ENCODE measurements at regions not wholly inside any gene's neighbourhood (a gene's known extent, or its start where the extent isn't known, plus 50 kb on each side); places are given as distances from the start of the nearest gene placed in this dataset.

DNA sequence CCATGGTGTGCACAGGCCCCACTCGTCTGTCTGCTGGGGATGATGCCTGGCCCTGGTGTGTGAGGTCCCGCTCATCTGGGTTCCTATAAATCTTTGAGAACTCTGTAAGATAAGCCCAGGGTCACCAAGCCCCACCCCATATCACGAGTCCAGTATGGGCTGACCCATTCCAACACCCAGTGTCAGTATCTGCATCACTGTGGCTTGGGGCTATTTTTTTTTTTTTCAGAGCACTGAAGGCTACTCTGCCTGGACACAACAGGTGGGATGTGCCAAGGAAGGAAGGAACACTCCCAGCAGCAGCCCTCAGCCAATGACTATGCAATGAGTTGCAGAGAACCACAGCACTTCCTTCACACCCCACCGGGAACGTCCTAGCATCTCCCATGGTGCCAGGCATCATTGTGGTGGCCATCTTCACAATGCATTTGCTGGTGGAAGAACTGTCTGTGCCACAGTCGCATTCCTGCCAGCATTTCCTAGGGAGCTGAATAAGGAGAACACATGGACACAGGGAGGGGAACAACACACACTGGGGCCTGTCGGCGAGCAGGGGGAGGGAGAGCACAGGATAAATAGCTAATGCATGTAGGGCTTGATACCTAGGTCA, 83.1 kb upstream of the TSHZ3 start:
- no peaks in the 10 kb centered on the region for H3K27me3 ChIP-seq
- no peak overlapping the region for H3K27ac ChIP-seq
- TF ChIP-seq, protein P1, sequence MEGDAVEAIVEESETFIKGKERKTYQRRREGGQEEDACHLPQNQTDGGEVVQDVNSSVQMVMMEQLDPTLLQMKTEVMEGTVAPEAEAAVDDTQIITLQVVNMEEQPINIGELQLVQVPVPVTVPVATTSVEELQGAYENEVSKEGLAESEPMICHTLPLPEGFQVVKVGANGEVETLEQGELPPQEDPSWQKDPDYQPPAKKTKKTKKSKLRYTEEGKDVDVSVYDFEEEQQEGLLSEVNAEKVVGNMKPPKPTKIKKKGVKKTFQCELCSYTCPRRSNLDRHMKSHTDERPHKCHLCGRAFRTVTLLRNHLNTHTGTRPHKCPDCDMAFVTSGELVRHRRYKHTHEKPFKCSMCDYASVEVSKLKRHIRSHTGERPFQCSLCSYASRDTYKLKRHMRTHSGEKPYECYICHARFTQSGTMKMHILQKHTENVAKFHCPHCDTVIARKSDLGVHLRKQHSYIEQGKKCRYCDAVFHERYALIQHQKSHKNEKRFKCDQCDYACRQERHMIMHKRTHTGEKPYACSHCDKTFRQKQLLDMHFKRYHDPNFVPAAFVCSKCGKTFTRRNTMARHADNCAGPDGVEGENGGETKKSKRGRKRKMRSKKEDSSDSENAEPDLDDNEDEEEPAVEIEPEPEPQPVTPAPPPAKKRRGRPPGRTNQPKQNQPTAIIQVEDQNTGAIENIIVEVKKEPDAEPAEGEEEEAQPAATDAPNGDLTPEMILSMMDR (IDR thresholded peaks at IDR 0.05): no peak
- no peaks in the 10 kb centered on the region for H3K36me3 ChIP-seq
- no peak overlapping the region for H3K4me3 ChIP-seq (ENCODE audit: low read depth in 1 of 2, low read length in 1 of 2)
- no peaks in the 10 kb centered on the region for H3K4me1 ChIP-seq (ENCODE audit: control insufficient read depth in 1 of 2, insufficient read depth in 1 of 2, low read depth in 1 of 2, low read length in 1 of 2)
- no peaks in the 10 kb centered on the region for H3K9me3 ChIP-seq

DNA sequence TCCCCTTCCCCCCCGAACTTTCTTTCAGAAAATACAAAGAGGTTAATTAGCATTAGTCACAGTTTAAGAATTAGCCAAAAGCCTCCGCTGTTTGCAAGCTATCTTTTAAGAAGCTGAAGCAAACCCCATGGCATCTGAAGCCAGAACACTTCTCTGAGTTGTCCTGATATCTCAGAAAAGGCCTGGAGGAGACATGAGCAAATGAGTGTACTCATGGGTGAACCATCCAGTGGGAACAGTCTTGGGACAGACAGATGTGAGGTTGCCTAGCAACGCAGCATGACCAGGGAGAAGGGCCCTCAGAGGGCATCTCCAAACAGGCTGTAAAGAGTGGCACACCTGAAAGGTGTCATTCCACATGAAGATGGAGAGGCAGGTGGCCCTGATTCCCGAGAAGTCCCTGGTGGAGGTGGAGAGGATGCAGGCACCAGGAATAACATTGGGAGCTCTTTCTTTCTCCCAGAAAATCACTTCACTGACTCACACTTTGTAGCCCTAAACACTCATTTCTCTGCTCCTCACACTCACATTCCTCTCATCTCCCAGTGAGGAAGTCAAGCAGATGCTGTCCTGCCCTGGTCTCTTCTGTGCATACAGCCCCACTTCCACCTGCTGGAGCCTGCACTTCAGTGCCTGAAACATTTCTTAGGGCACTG, 87.0 kb upstream of the TSHZ3 start:
- no peaks in the 10 kb centered on the region for H3K36me3 ChIP-seq
- H3K27me3 ChIP-seq: no peaks in the 10 kb centered on the region
- H3K4me1 ChIP-seq (ENCODE audit: control insufficient read depth in 1 of 2, insufficient read depth in 1 of 2, low read depth in 1 of 2, low read length in 1 of 2): no peaks in the 10 kb centered on the region
- TF ChIP-seq, protein P1 (IDR thresholded peaks at IDR 0.05): no peak
- no peak overlapping the region for H3K4me3 ChIP-seq (ENCODE audit: low read depth in 1 of 2, low read length in 1 of 2)
- no peaks in the 10 kb centered on the region for H3K9me3 ChIP-seq
- no peak overlapping the region for H3K27ac ChIP-seq

DNA sequence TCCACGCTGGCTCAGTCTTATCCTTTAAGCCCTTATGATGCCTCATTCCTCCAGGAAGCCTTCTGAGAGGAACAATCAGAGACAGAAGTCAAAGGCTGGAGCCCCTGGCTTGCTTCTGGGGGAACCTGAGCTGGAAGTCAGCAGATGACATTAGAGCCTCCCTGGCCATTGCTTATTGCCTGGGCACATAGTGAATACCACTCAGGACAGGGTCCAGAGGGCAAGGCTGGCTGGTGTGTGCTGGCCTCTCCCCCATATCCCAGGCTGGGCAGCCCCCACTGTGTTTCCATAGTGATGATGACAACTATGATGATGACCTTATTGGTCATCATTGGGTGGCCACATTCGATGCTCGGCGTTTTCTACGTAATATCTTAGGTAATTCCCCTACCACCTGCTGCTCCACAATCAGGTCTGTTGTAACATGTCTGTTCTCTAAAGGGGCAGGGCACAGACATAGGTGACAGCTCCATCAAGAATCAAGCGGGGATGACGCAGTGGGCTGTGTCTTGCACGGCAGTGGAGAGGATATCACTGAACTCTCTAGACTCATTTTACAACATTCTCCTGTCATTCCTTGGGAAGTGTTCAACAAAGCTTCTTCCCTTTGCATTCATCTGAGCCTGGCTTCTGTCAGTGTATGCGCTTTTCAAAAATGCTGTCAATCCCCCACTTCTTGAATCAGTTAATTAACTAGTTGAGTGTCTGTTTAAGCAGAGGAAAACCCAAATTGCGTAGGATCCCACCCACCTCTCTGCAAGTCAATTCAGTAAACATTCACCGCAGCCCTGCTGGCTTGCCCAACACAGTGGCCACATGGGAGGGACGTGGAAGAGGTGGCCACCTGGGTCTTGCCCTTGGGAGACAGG, 89.4 kb upstream of the TSHZ3 start:
- Histone ChIP-seq H3K36me3 (no peaks in the 10 kb centered on the region), H3K4me3 (ENCODE audit: low read depth in 1 of 2, low read length in 1 of 2) (no peak overlapping the region), H3K4me1 (ENCODE audit: control insufficient read depth in 1 of 2, insufficient read depth in 1 of 2, low read depth in 1 of 2, low read length in 1 of 2) (no peaks in the 10 kb centered on the region), H3K9me3 (no peaks in the 10 kb centered on the region), H3K27me3 (no peaks in the 10 kb centered on the region), H3K27ac (no peak overlapping the region)
- TF ChIP-seq, protein P1 (IDR thresholded peaks at IDR 0.05): no peak

DNA sequence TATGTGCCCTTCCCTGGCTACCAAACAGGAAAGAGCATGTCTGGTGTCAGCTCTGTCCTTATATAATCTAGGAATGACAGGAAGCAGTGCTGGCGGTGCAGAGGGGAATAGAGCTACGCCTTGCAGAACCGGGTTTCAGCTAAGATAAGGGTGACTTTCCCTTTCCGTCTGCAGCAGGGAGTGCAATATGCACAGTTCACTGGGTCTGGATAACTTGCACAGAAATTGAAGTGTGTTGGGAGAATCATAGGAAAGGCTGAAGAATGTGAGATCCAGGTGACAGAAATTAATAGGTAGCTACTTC, 90.0 kb upstream of the TSHZ3 start:
- Histone ChIP-seq H3K27ac (no peak overlapping the region), H3K9me3 (no peaks in the 10 kb centered on the region)
- TF ChIP-seq, protein P1 (IDR thresholded peaks at IDR 0.05): no peak

DNA sequence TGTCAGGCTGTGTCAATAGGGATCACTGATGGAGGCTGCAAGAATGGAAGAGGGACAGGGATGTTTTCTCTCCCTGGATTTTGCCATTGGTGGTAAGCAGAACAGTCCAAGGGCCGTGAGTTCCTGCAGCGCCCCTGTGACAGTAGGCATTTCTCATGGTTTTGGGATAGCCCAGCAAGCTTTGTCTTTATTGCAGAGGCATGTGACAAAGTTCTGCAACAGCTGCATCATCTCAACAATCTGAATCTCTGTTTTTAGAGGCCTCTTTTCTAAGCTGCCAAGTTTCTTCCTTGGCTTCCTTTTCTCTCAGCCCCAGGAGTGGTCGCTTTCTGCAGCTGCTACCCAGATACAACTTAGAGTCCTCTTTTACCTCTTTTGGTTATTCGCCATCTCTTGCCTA, 95.7 kb upstream of the TSHZ3 start:
- no peaks in the 10 kb centered on the region for H3K36me3 ChIP-seq
- no peaks in the 10 kb centered on the region for H3K27me3 ChIP-seq
- H3K27ac ChIP-seq: no peak overlapping the region

More for the DNA sequence above, 90.0 kb upstream of the TSHZ3 start:
- Histone ChIP-seq H3K4me3 (ENCODE audit: low read depth in 1 of 2, low read length in 1 of 2) (no peak overlapping the region), H3K27me3 (no peaks in the 10 kb centered on the region), H3K4me1 (ENCODE audit: control insufficient read depth in 1 of 2, insufficient read depth in 1 of 2, low read depth in 1 of 2, low read length in 1 of 2) (no peaks in the 10 kb centered on the region), H3K36me3 (no peaks in the 10 kb centered on the region)

More for the DNA sequence above, 95.7 kb upstream of the TSHZ3 start:
- Histone ChIP-seq H3K9me3 (no peaks in the 10 kb centered on the region), H3K4me1 (ENCODE audit: control insufficient read depth in 1 of 2, insufficient read depth in 1 of 2, low read depth in 1 of 2, low read length in 1 of 2) (no peaks in the 10 kb centered on the region), H3K4me3 (ENCODE audit: low read depth in 1 of 2, low read length in 1 of 2) (no peak overlapping the region)
- TF ChIP-seq, protein P1 (IDR thresholded peaks at IDR 0.05): no peak
